AG10803 (cell line): ENCODE measurements at regions not wholly inside any gene's neighbourhood (a gene's known extent, or its start where the extent isn't known, plus 50 kb on each side); places are given as distances from the start of the nearest gene placed in this dataset.

Experiments used
- DNase-seq: peaks from one replicate; pipeline ENCODE4 v3.0.0; 2010; ENCODE audit warnings: low read depth
- H3K4me3 ChIP-seq: 2 replicates; pipeline ENCODE4 v1.5.1; 2011; ENCODE audit warnings: mild to moderate bottlenecking, low read length, control low read depth
- TF ChIP-seq, protein P1 (sequence below): conservative IDR thresholded peaks from 2 replicates; pipeline ENCODE4 v1.5.1; 2011; ENCODE audit warnings: mild to moderate bottlenecking, low read length, control low read depth, inconsistent platforms

DNA sequence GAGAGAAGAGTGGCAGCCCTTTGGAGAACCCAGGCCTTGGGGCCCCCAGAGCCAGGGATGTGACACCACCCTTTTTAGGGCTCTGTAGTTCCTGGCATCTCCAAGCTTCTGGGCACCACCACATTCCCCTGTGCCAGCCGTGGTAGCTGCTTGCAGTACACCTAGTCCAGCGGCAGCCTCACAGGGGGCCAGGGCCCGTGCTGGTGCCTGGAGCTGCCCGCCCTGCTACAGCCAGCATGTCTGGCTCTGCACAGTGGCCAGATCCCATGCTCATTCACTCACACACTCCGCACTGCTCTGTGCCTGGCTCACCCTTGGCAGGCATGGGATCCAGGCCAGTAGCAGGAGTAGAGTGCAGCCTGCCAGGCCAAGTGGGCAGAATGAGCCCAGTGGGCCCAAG lies 351.6 kb upstream of the TMCO5A start:
- H3K4me3 ChIP-seq, result no peak overlapping the region
- TF ChIP-seq, protein P1, sequence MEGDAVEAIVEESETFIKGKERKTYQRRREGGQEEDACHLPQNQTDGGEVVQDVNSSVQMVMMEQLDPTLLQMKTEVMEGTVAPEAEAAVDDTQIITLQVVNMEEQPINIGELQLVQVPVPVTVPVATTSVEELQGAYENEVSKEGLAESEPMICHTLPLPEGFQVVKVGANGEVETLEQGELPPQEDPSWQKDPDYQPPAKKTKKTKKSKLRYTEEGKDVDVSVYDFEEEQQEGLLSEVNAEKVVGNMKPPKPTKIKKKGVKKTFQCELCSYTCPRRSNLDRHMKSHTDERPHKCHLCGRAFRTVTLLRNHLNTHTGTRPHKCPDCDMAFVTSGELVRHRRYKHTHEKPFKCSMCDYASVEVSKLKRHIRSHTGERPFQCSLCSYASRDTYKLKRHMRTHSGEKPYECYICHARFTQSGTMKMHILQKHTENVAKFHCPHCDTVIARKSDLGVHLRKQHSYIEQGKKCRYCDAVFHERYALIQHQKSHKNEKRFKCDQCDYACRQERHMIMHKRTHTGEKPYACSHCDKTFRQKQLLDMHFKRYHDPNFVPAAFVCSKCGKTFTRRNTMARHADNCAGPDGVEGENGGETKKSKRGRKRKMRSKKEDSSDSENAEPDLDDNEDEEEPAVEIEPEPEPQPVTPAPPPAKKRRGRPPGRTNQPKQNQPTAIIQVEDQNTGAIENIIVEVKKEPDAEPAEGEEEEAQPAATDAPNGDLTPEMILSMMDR, result no peak
- DNase-seq, result no peak

DNA sequence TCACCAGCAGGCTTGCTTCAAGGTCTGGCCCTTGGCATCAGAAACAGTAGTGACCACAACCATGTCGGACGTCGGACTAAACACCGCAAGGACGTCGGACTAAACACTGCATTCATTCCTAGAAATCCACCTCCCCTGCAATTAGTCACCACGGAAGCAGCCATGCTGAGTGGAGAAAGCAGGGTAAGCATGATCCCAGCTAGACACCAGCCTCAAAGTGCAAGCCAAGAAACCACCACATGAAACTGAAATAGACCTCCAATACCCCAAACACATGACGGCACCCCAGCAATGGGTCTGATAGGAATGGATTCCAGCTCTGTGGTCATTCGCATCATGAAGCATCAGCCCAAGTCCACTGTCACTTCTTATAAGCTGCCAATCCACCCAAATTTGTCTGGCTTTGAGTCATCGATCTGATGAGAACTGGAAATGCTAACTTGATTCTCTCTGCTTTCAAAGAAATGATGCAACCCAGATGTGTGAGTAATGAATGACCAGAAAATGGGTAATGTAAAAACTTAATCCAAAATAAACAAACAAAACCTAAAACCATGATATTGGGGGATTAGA lies 348.3 kb upstream of the TMCO5A start:
- no peak overlapping the region for H3K4me3 ChIP-seq
- peak; percentile 59 for DNase-seq
- TF ChIP-seq, protein P1, result no peak

DNA sequence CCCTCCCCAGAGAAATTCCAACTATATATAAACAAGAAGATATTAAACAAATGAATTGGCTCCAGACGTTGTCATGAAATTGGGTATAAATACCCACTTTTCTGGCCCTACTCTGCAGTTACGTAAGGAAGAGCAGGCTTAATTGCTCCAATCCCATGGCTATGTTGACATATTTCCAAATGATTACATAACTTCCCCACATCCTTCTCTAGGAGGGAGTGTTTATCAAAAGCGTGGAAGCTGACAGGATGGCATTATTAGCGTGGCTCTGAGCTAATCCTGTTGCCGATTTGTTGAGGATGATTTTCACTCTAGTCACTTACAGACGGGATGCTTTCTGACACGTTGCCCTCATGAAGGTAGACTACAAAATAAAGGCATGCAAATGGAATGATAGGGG lies 347.5 kb upstream of the TMCO5A start:
- TF ChIP-seq, protein P1, result no peak
- H3K4me3 ChIP-seq, result no peak overlapping the region
- DNase-seq, result peak; percentile 51

DNA sequence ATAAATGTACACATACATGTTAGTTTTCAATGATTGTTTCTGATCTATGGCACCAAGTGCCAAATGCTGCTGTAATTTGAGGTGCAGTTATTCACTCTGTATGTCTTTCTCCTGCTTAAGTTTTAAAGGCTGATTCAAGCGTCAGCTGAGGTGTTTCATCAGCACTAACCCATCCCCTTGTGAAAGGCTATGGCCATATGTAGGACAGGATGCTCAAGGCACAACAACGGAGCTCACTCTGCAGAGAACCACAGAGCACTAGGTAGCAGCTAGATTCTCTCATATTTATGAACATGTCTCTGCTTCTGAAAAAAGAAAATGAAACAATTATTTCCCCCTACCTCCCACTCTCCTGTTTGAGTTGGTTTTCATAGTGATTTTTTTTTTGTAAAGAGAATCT lies 340.0 kb upstream of the TMCO5A start:
- TF ChIP-seq, protein P1, result no peak
- no peak for DNase-seq
- H3K4me3 ChIP-seq, result no peak overlapping the region

- no peak for DNase-seq
- TF ChIP-seq, protein P1, result no peak
These were observed 338.9 kb upstream of the TMCO5A start for GRCh38 chr15:37595426-37595970.

GRCh38 chr15:37599156-37599555 lies 335.3 kb upstream of the TMCO5A start:
- DNase-seq, result no peak
- TF ChIP-seq, protein P1, result no peak
- no peak overlapping the region for H3K4me3 ChIP-seq

More at GRCh38 chr15:37595426-37595970, 338.9 kb upstream of the TMCO5A start:
- H3K4me3 ChIP-seq, result no peak overlapping the region

DNA sequence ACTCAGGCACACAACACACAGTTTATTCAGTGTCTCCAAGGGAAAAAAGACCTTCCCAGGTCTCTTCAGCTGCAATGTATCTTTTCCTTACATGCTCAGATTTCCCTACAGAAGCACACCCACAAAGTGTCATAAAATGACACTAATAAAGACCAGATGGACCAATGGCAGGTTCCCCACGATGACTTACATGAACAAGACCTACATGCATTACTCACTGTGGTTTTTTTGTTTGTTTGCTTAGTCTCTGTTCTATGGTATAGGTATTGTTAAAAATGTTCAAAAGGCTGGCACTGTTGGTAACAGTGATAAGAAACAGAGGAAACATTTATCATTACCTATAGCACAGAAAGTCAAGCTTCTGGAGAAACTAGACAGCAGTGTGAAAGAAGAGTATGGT lies 318.2 kb upstream of the TMCO5A start:
- DNase-seq, result no peak
- TF ChIP-seq, protein P1, result no peak
- no peak overlapping the region for H3K4me3 ChIP-seq
